Stomach (tissue), 4 donors: ENCODE measurements at regions not wholly inside any gene's neighbourhood (a gene's known extent, or its start where the extent isn't known, plus 50 kb on each side); places are given as distances from the start of the nearest gene placed in this dataset.

ENCODE experiments used
- CTCF ChIP-seq, 7 experiments: fragments of 450-650 bp in 4 of 7; fragments of 200-600 bp in 3 of 7; sonication (generic) in 3 of 7; IDR thresholded peaks; one replicate each; pipeline ENCODE4 v1.5.1; 2016 to 2019; ENCODE audit warnings: antibody characterized with exemption in 7 of 7, control low read depth in 2 of 7, mild to moderate bottlenecking in 1 of 7
- POLR2AphosphoS5 ChIP-seq, 3 donors: sonication (generic); formaldehyde crosslinking; IDR thresholded peaks; one replicate each; pipeline ENCODE4 v1.6.1; 2016; ENCODE audit warnings: antibody characterized with exemption in 3 of 3

DNA sequence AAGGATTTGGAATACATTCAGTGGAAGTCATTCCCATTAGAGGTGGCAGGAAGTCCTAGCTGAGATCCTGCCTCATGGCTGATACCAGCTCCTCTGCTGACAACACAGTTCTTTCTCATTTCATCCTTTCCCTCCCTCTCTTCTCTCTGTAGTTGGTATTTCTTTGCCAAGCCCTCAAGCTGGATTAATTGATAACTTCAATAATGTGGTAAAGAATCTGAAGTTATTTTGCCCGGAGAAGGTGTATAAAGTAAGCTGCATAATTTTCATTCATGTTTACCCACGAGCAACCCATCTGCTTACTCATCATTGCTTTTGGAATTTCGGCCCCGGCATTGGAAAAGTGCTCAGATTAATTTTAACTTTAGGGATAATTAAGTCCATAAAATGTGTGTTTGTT is 85.2 kb upstream of the PLPP4 start:
- TF ChIP-seq CTCF (IDR thresholded peaks at IDR 0.05) (no peak), POLR2AphosphoS5 (IDR thresholded peaks at IDR 0.05) (no peak)
